Stimulated activated memory B cell treated with anti-CD40 and anti-IgM and Interleukin-4, amounts not matched to agents 10 μg/mL and 1 μg/mL and 100 μg/mL, for 72 hours (primary cell): ENCODE measurements at regions not wholly inside any gene's neighbourhood (a gene's known extent, or its start where the extent isn't known, plus 50 kb on each side); places are given as distances from the start of the nearest gene placed in this dataset.

Experiments used
- ATAC-seq: fragments of 150-1000 bp; cut with Tn5 transposase; 2 replicates; pipeline ENCODE4 v1.10.0; 2021
- H3K27ac Mint-ChIP-seq: one replicate; pipeline ENCODE4 v1.8.0; 2022; ENCODE audit warnings: mild to moderate bottlenecking, mixed read lengths
- H3K27me3 Mint-ChIP-seq: one replicate; pipeline ENCODE4 v1.8.0; 2022; ENCODE audit warnings: mixed read lengths
- H3K36me3 Mint-ChIP-seq: one replicate; pipeline ENCODE4 v1.8.0; 2022; ENCODE audit warnings: mixed read lengths
- H3K4me1 Mint-ChIP-seq: one replicate; pipeline ENCODE4 v1.8.0; 2022; ENCODE audit warnings: mixed read lengths
- H3K4me3 Mint-ChIP-seq: one replicate; pipeline ENCODE4 v1.8.0; 2022; ENCODE audit warnings: mild to moderate bottlenecking, moderate library complexity, mixed read lengths
- H3K9me3 Mint-ChIP-seq: one replicate; pipeline ENCODE4 v1.8.0; 2022; ENCODE audit warnings: mixed read lengths

DNA sequence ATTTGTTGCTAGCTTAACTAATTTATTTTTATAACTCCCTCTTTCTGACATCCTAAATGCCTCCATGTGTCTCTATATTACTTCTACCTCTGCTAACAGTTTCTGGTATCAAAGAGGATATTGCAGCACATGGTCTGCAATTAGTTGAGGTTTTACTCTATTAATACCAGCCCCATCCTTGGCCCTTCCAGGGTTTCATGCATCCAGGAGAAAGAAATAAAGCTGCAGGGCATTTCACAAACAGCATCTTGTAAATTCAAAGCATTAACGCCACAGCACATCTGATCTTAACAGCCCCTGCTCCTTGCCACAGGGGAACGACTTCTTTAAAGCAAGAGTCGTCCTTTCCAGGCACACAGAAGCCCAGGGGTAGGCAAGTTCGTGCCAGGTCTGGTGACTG lies 258.9 kb downstream of the ICOS start:
- Mint-ChIP-seq H3K4me3 (no peak overlapping the region), H3K4me1 (no peaks in the 10 kb centered on the region), H3K27ac (no peak overlapping the region), H3K27me3 (no peaks in the 10 kb centered on the region), H3K36me3 (no peaks in the 10 kb centered on the region), H3K9me3 (no peaks in the 10 kb centered on the region)
- ATAC-seq: no peak

GRCh38 chr2:204197336-204198005 lies 260.9 kb downstream of the ICOS start:
- H3K4me3 Mint-ChIP-seq: no peak overlapping the region
- no peak overlapping the region for H3K27ac Mint-ChIP-seq
- ATAC-seq: no peak
- no peaks in the 10 kb centered on the region for H3K27me3 Mint-ChIP-seq
- H3K36me3 Mint-ChIP-seq: no peaks in the 10 kb centered on the region
- no peaks in the 10 kb centered on the region for H3K4me1 Mint-ChIP-seq
- H3K9me3 Mint-ChIP-seq: no peaks in the 10 kb centered on the region

- Mint-ChIP-seq H3K27me3 (no peaks in the 10 kb centered on the region), H3K27ac (no peak overlapping the region), H3K36me3 (no peaks in the 10 kb centered on the region), H3K4me1 (no peaks in the 10 kb centered on the region), H3K9me3 (no peaks in the 10 kb centered on the region), H3K4me3 (no peak overlapping the region)
- ATAC-seq: no peak
Measured at GRCh38 chr2:204199357-204199756, 262.8 kb downstream of the ICOS start.

DNA sequence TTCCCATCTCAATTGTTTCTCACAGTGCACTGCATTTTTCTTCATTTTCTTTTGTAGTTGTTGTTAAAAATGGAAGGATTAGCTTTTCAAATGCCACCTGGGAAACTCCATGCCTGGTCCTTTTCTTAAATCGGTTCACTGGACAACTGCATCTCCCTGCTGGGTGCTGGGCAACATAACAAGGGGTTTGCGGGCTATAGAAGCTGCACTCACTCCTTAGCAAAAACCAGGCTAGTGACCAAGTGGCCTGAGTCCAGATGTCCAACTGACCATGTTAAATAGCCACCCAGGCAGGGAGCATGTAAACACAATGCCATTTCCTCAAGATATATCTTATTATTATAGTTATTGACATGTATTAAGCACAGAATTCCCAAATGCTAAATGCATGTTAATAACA lies 264.9 kb downstream of the ICOS start:
- no peak overlapping the region for H3K27ac Mint-ChIP-seq
- no peak overlapping the region for H3K4me3 Mint-ChIP-seq
- H3K36me3 Mint-ChIP-seq: no peaks in the 10 kb centered on the region
- ATAC-seq: no peak
- H3K4me1 Mint-ChIP-seq: no peaks in the 10 kb centered on the region
- no peaks in the 10 kb centered on the region for H3K9me3 Mint-ChIP-seq
- no peaks in the 10 kb centered on the region for H3K27me3 Mint-ChIP-seq

DNA sequence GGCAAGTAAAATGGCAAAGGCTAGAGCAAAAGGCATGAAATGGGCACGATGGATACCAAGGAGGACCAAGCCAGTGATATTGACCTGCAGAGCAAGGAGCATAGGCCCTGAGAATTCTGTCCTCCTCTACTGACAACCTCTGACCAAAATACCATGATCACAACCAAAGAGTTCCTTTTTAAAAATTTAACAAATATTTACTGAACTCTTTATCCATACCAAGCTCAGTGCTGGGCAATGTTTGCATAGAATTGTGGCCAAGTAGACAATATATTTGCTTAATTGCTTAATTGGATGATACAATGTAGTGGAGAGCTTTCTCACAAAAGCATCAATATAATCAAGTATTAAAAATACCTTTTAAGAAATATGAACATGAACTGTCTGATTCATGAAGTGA lies 265.7 kb downstream of the ICOS start:
- ATAC-seq: no peak
- no peaks in the 10 kb centered on the region for H3K27me3 Mint-ChIP-seq
- no peaks in the 10 kb centered on the region for H3K9me3 Mint-ChIP-seq
- no peak overlapping the region for H3K27ac Mint-ChIP-seq
- H3K4me3 Mint-ChIP-seq: no peak overlapping the region
- H3K4me1 Mint-ChIP-seq: no peaks in the 10 kb centered on the region
- H3K36me3 Mint-ChIP-seq: no peaks in the 10 kb centered on the region

GRCh38 chr2:204203704-204204103 lies 267.1 kb downstream of the ICOS start:
- Mint-ChIP-seq H3K36me3 (no peaks in the 10 kb centered on the region), H3K27me3 (no peaks in the 10 kb centered on the region), H3K9me3 (no peaks in the 10 kb centered on the region), H3K27ac (no peak overlapping the region), H3K4me3 (no peak overlapping the region), H3K4me1 (no peaks in the 10 kb centered on the region)
- no peak for ATAC-seq

GRCh38 chr2:204205082-204205481 lies 268.5 kb downstream of the ICOS start:
- no peak for ATAC-seq
- H3K27me3 Mint-ChIP-seq: no peaks in the 10 kb centered on the region
- no peaks in the 10 kb centered on the region for H3K9me3 Mint-ChIP-seq
- H3K4me3 Mint-ChIP-seq: no peak overlapping the region
- no peaks in the 10 kb centered on the region for H3K4me1 Mint-ChIP-seq
- no peaks in the 10 kb centered on the region for H3K36me3 Mint-ChIP-seq
- no peak overlapping the region for H3K27ac Mint-ChIP-seq

GRCh38 chr2:204205538-204205937 lies 269.0 kb downstream of the ICOS start:
- no peaks in the 10 kb centered on the region for H3K36me3 Mint-ChIP-seq
- no peaks in the 10 kb centered on the region for H3K9me3 Mint-ChIP-seq
- ATAC-seq: no peak
- H3K27me3 Mint-ChIP-seq: no peaks in the 10 kb centered on the region
- H3K4me1 Mint-ChIP-seq: no peaks in the 10 kb centered on the region
- H3K27ac Mint-ChIP-seq: no peak overlapping the region
- H3K4me3 Mint-ChIP-seq: no peak overlapping the region

DNA sequence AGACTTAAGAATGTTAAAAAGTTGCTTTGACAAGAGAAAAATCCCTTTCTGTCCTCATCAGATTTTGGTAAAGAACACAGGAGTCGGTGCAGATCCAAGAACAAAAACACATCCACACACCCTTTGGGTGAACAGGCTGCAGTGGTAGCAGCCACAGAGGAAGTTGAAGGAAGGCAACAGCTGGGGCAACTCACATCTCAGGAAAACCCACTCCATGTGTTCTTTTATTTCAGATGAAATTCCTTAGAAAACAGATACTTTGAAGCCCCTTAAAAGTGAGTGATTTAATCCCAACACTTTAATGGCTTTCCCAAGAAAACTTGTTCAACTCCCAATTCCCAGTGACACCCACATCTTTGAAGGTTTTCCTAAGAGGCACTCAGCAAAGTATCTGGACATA lies 271.3 kb downstream of the ICOS start:
- no peak overlapping the region for H3K4me3 Mint-ChIP-seq

GRCh38 chr2:204213588-204213987 lies 277.0 kb downstream of the ICOS start:
- H3K4me3 Mint-ChIP-seq: no peak overlapping the region
- H3K27me3 Mint-ChIP-seq: no peaks in the 10 kb centered on the region
- H3K27ac Mint-ChIP-seq: no peak overlapping the region
- peaks cover 15% of the 10 kb centered on the region for H3K9me3 Mint-ChIP-seq
- H3K4me1 Mint-ChIP-seq: no peaks in the 10 kb centered on the region
- ATAC-seq: no peak
- H3K36me3 Mint-ChIP-seq: no peaks in the 10 kb centered on the region

More for the DNA sequence above, 271.3 kb downstream of the ICOS start:
- Mint-ChIP-seq H3K27ac (no peak overlapping the region), H3K27me3 (no peaks in the 10 kb centered on the region), H3K9me3 (no peaks in the 10 kb centered on the region), H3K4me1 (no peaks in the 10 kb centered on the region), H3K36me3 (no peaks in the 10 kb centered on the region)
- no peak for ATAC-seq

DNA sequence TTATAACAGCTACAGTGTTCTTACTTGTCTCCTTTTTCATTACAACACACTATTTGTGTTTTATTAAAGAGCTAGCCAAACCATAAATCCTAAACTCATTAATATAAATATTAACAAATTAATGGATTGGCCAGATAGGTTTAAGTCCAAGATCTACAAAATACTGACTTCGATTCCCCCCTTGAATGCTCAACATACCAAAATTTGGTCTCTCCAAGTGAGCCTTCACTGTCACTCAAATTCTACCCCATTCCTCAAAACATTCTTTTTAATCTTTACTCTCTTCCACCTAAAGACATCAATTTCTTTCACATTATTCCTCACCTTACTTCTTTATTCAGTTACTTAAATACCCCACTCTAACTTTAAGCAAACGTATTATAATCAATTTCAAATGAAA lies 281.5 kb downstream of the ICOS start:
- no peak for ATAC-seq
- H3K9me3 Mint-ChIP-seq: peaks cover 18% of the 10 kb centered on the region
- no peak overlapping the region for H3K4me3 Mint-ChIP-seq
- no peaks in the 10 kb centered on the region for H3K4me1 Mint-ChIP-seq
- H3K27me3 Mint-ChIP-seq: no peaks in the 10 kb centered on the region
- H3K27ac Mint-ChIP-seq: no peak overlapping the region
- no peaks in the 10 kb centered on the region for H3K36me3 Mint-ChIP-seq

DNA sequence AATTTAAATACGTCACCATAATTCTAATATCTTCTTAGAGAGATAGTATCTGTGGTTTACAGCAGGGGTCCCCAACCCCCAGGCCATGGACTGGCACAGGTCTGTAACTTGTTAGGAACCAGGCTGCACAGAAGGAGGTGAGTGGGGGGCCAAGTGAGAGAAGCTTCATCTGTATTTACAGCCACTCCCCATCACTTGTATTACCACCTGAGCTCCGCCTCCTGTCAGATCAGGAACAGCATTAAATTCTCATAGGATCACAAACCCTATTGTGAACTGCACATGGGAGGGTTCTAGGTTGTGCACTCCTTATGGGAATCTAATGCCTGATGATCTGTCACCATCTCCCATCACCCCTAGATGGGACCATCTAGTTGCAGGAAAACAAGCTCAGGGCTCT lies 282.6 kb downstream of the ICOS start:
- Mint-ChIP-seq H3K27me3 (no peaks in the 10 kb centered on the region), H3K27ac (no peak overlapping the region), H3K4me1 (no peaks in the 10 kb centered on the region), H3K4me3 (no peak overlapping the region), H3K9me3 (peaks cover 11% of the 10 kb centered on the region), H3K36me3 (no peaks in the 10 kb centered on the region)
- no peak for ATAC-seq

- no peaks in the 10 kb centered on the region for H3K27me3 Mint-ChIP-seq
- H3K4me1 Mint-ChIP-seq: no peaks in the 10 kb centered on the region
- H3K27ac Mint-ChIP-seq: no peak overlapping the region
- H3K36me3 Mint-ChIP-seq: no peaks in the 10 kb centered on the region
- H3K9me3 Mint-ChIP-seq: peaks cover 6% of the 10 kb centered on the region
- H3K4me3 Mint-ChIP-seq: no peak overlapping the region
- no peak for ATAC-seq
Measured at GRCh38 chr2:204220896-204221295, 284.3 kb downstream of the ICOS start.

DNA sequence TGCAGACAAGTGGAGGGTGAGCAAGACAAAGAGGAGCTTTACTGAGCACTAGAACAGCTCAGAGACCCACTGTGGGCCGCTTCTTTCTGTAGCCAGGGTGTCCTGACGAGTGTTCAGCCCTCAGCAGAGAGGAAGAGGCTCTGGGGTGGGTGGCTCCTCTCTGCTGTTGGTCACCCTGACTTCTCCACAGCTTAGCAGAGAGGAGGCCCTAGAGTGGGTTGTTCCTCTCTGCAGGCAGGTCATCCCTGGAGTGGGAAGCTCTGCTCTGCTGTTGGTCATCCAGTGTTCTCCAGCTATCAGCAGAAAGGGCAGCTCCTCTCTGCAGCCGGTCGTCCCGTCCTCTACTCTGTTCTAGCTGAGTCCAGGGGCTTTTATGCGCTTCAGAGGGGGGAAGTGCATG lies 286.5 kb downstream of the ICOS start:
- Mint-ChIP-seq H3K27ac (no peak overlapping the region), H3K4me1 (no peaks in the 10 kb centered on the region), H3K4me3 (no peak overlapping the region), H3K9me3 (peaks cover 5% of the 10 kb centered on the region), H3K36me3 (no peaks in the 10 kb centered on the region), H3K27me3 (no peaks in the 10 kb centered on the region)
- ATAC-seq: no peak

DNA sequence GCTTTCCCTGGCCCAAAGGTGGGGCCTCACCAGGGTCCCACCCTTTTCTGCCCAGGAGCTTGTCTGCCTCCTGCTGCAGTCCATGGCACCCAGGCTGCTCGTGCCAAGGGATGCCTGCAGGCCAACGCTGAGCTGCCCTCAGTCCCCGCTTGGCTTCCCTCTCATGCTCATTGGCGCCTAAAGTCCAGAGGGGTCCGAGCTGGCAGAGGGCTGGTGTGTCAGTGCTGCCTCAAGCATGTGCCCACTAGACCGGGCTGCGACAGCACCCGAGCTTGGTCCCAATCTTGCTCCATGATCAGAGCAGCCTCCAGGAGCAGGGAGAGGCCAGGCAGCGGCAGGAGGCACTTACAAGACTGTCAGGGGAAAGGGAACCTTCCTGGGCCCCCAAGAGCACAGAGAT lies 287.0 kb downstream of the ICOS start:
- Mint-ChIP-seq H3K27me3 (no peaks in the 10 kb centered on the region), H3K27ac (no peak overlapping the region), H3K4me3 (no peak overlapping the region), H3K4me1 (no peaks in the 10 kb centered on the region), H3K36me3 (no peaks in the 10 kb centered on the region), H3K9me3 (peaks cover 2% of the 10 kb centered on the region)
- ATAC-seq: no peak

GRCh38 chr2:204225671-204226073 lies 289.1 kb downstream of the ICOS start:
- Mint-ChIP-seq H3K4me3 (no peak overlapping the region), H3K9me3 (peaks cover 2% of the 10 kb centered on the region), H3K27ac (no peak overlapping the region), H3K27me3 (no peaks in the 10 kb centered on the region), H3K36me3 (no peaks in the 10 kb centered on the region), H3K4me1 (no peaks in the 10 kb centered on the region)
- ATAC-seq: no peak
